IMR-90 (cell line): ENCODE measurements at regions not wholly inside any gene's neighbourhood (a gene's known extent, or its start where the extent isn't known, plus 50 kb on each side); places are given as distances from the start of the nearest gene placed in this dataset.
A peak's percentile ranks its signal among the peaks of the same experiment; 100 is the strongest.

Experiments
- ATAC-seq: fragments of 200-7000 bp; cut with Tn5 transposase; 2 replicates; pipeline ENCODE4 v1.9.1; 2020; ENCODE audit warnings: low read depth, mild to moderate bottlenecking, moderate library complexity
- BruUV-seq: library from RNA; stranded (reverse); fragments of 400-500 nt; replicated peaks from 2 replicates; lab custom pipeline; 2021; lab: Mats Ljungman, UMichigan
- CTCF ChIA-PET: fragments of 300-600 bp; formaldehyde crosslinking; extraction: SDS; loops from one replicate; lab custom pipeline; 2021; ENCODE audit warnings: antibody characterized with exemption; lab: Yijun Ruan, JAX
- POLR2A ChIA-PET: fragments of 300-600 bp; sonication (Branson Sonifier 250); formaldehyde crosslinking; loops from one replicate; lab custom pipeline; 2022; ENCODE audit warnings: antibody characterized with exemption; ENCODE audit not compliant: unreplicated experiment; lab: Charles Lee
- DNase-seq: peaks from one replicate; pipeline ENCODE4 v3.0.0; 2013
- H2AFZ ChIP-seq: replicated peaks from 2 replicates; pipeline ENCODE3; 2013; ENCODE audit warnings: low read length, mild to moderate bottlenecking; ENCODE audit not compliant: poor library complexity
- H2AK5ac ChIP-seq: 2 replicates; pipeline ENCODE4 v1.6.1; 2013; ENCODE audit warnings: low read depth, low read length, inconsistent platforms
- H2AK9ac ChIP-seq: replicated peaks from 2 replicates; pipeline ENCODE3; 2013; ENCODE audit warnings: mild to moderate bottlenecking, low read depth, low read length, moderate library complexity; ENCODE audit not compliant: poor library complexity
- H2BK120ac ChIP-seq: 2 replicates; pipeline ENCODE4 v1.6.1; 2013; ENCODE audit warnings: low read depth, low read length, inconsistent platforms
- H2BK15ac ChIP-seq: 3 replicates; pipeline ENCODE4 v1.6.1; 2013; ENCODE audit warnings: low read depth, low read length, inconsistent platforms
- H2BK20ac ChIP-seq: 2 replicates; pipeline ENCODE4 v1.6.1; 2013; ENCODE audit warnings: low read depth, mild to moderate bottlenecking, inconsistent platforms, low read length, moderate library complexity
- H2BK5ac ChIP-seq: 2 replicates; pipeline ENCODE4 v1.6.1; 2013; ENCODE audit warnings: mild to moderate bottlenecking, low read depth, low read length, inconsistent platforms; ENCODE audit not compliant: poor library complexity, severe bottlenecking
- H3K14ac ChIP-seq: replicated peaks from 2 replicates; pipeline ENCODE4 v1.6.1; 2013; ENCODE audit warnings: low read depth, low read length, inconsistent platforms
- H3K18ac ChIP-seq: 2 replicates; pipeline ENCODE4 v1.6.1; 2013; ENCODE audit warnings: low read depth, low read length, control low read depth
- H3K23ac ChIP-seq: 2 replicates; pipeline ENCODE4 v1.6.1; 2013; ENCODE audit warnings: low read depth, low read length, inconsistent platforms
- H3K27ac ChIP-seq: 2 replicates; pipeline ENCODE4 v1.5.1; 2013; ENCODE audit warnings: mild to moderate bottlenecking, control low read depth, low read length; ENCODE audit not compliant: insufficient read depth
- H3K27me3 ChIP-seq: 2 replicates; pipeline ENCODE4 v1.6.1; 2013; ENCODE audit warnings: low read length; ENCODE audit not compliant: control insufficient read depth, insufficient read depth
- H3K36me3 ChIP-seq: 2 replicates; pipeline ENCODE4 v1.6.1; 2013; ENCODE audit warnings: low read length, mixed read lengths; ENCODE audit not compliant: control insufficient read depth, insufficient read depth
- H3K4ac ChIP-seq: 2 replicates; pipeline ENCODE4 v1.6.1; 2013; ENCODE audit warnings: low read depth, low read length, inconsistent platforms
- H3K4me1 ChIP-seq: 2 replicates; pipeline ENCODE4 v1.6.1; 2013; ENCODE audit warnings: low read length, mixed read lengths; ENCODE audit not compliant: control insufficient read depth, insufficient read depth
- H3K4me2 ChIP-seq: 2 replicates; pipeline ENCODE4 v1.6.1; 2013; ENCODE audit warnings: low read depth, mild to moderate bottlenecking, control low read depth, low read length, moderate library complexity
- H3K4me3 ChIP-seq: 2 replicates; pipeline ENCODE4 v1.5.1; 2013; ENCODE audit warnings: low read depth, mild to moderate bottlenecking, control low read depth, low read length, moderate library complexity; ENCODE audit not compliant: insufficient read depth
- H3K56ac ChIP-seq: 2 replicates; pipeline ENCODE4 v1.6.1; 2013; ENCODE audit warnings: low read length, inconsistent platforms; ENCODE audit not compliant: insufficient read depth; ENCODE audit errors: extremely low read depth
- H3K79me1 ChIP-seq, 2 experiments: 2 replicates each; pipeline ENCODE4 v1.6.1; 2013; ENCODE audit warnings: low read length in 2 of 2, inconsistent platforms in 1 of 2, low read depth in 1 of 2
- H3K9ac ChIP-seq: 2 replicates; pipeline ENCODE4 v1.6.1; 2013; ENCODE audit warnings: low read depth, low read length, control low read depth
- H3K9me1 ChIP-seq: 2 replicates; pipeline ENCODE4 v1.6.1; 2013; ENCODE audit warnings: low read length, inconsistent platforms; ENCODE audit not compliant: insufficient read depth
- H3K9me3 ChIP-seq: 2 replicates; pipeline ENCODE4 v1.6.1; 2013; ENCODE audit warnings: low read length; ENCODE audit not compliant: control insufficient read depth, insufficient read depth
- H4K20me1 ChIP-seq: 2 replicates; pipeline ENCODE4 v1.6.1; 2013; ENCODE audit warnings: low read length, inconsistent platforms; ENCODE audit not compliant: insufficient read depth
- H4K5ac ChIP-seq: 2 replicates; pipeline ENCODE4 v1.6.1; 2013; ENCODE audit warnings: mild to moderate bottlenecking, low read depth, low read length, control low read depth
- H4K8ac ChIP-seq, 2 experiments: 2 replicates each; pipeline ENCODE4 v1.6.1; 2013; ENCODE audit warnings: low read depth in 2 of 2, low read length in 2 of 2, control low read depth in 1 of 2, inconsistent platforms in 1 of 2
- H4K91ac ChIP-seq: 2 replicates; pipeline ENCODE4 v1.6.1; 2013; ENCODE audit warnings: low read depth, low read length, inconsistent platforms; ENCODE audit not compliant: insufficient read depth
- CEBPB ChIP-seq: IDR thresholded peaks from 2 replicates; pipeline ENCODE4 v1.6.1; 2012; ENCODE audit warnings: low read depth, low read length, improper control_type of control experiment
- FOS ChIP-seq: fragments of 150-350 bp; IDR thresholded peaks from 2 replicates; pipeline ENCODE4 v1.6.1; 2016; ENCODE audit warnings: low read depth, low read length
- RAD21 ChIP-seq: IDR thresholded peaks from 2 replicates; pipeline ENCODE4 v1.6.1; 2012; ENCODE audit warnings: low read length, improper control_type of control experiment
- SMC3 ChIP-seq: fragments of 150-350 bp; IDR thresholded peaks from 2 replicates; pipeline ENCODE4 v1.6.1; 2016; ENCODE audit warnings: low read depth, mild to moderate bottlenecking, antibody characterized with exemption, low read length, moderate library complexity
- WGBS, 2 experiments: methylation state at CpG; one replicate each; pipeline versions ENCODE4 v1.1.5 to v1.1.7; 2013; ENCODE audit warnings: missing lambda C conversion rate in 2 of 2; ENCODE audit not compliant: insufficient read length in 1 of 2; ENCODE audit errors: extremely low coverage in 2 of 2; 5-methylcytosine and 5-hydroxymethylcytosine counted together
- dilution Hi-C: fragments of 300-500 bp; cut with HindIII; formaldehyde crosslinking; loops from one replicate; pipeline ENCODE4 v1.14.3; 2018; ENCODE audit warnings: low sequenced_read_pairs; ENCODE audit not compliant: unreplicated experiment
- in situ Hi-C: fragments of 300-500 bp; cut with MboI; formaldehyde crosslinking; loops from 3 replicates; pipeline ENCODE4 v1.14.3; 2019; ENCODE audit warnings: low sequenced_read_pairs, inconsistent platforms, mixed read lengths
- intact Hi-C: fragments of 100-400 bp; cut with micrococcal nuclease; formaldehyde crosslinking; loops from 2 replicates; pipeline ENCODE4 v1.10.0; 2022

DNA sequence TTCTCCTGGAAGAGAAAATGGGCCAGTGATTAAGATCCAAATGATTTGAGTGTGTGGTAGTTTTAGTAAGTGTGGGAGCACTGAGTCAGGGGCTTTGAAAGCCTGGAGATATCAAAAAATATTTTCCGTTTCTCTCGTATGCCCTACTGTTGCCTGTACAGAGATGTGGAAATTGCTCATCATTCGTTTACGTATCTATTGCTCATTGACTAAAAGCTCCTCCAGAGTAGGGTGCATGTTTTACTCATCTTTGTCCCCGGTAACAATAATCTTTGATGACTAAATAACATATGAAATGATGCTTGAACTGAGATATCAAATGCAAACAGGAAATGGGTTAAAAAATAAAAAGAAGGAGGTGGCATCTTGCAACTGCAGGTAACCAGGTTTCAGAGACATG lies 114.2 kb upstream of the FST start:
- Histone ChIP-seq H2AK9ac (no peak overlapping the region), H3K4me3 (no peak overlapping the region), H3K9ac (no peak overlapping the region), H2BK15ac (peak overlapping the region; percentile 55), H3K23ac (peak overlapping the region; percentile 51; the same call in 1 of the 2 replicates), H3K4me1 (peaks cover 9% of the 10 kb centered on the region), H2AK5ac (peak overlapping the region; percentile 48), H2AFZ (no peak overlapping the region), H4K91ac (peak overlapping the region; percentile 69), H3K36me3 (no peaks in the 10 kb centered on the region), H4K5ac (peak overlapping the region; percentile 61; the same call in 1 of the 2 replicates), H3K18ac (peak overlapping the region; percentile 76; the same call in 1 of the 2 replicates), H3K9me1 (peaks cover 10% of the 10 kb centered on the region; the same call in 1 of the 2 replicates), H3K79me1 (no peaks in the 10 kb centered on the region; a peak in 2 of 4 replicates), H3K56ac (no peak overlapping the region; the same call in 1 of the 2 replicates), H2BK20ac (peak overlapping the region; percentile 95), H3K27ac (peak overlapping the region; percentile 42; the same call in 1 of the 2 replicates), H2BK5ac (peak overlapping the region; percentile 82), H2BK120ac (peak overlapping the region; percentile 90), H3K14ac (peak overlapping the region; percentile 74), H3K4me2 (no peak overlapping the region), H4K20me1 (no peaks in the 10 kb centered on the region), H3K4ac (peak overlapping the region; percentile 85), H3K9me3 (no peaks in the 10 kb centered on the region), H3K27me3 (no peaks in the 10 kb centered on the region), H4K8ac (peak overlapping the region; percentile 75 to 77; a peak in 3 of 4 replicates)
- CTCF ChIA-PET = interaction anchor here (0.6 to 0.9 kb wide), 2 partner anchors 212 to 417 kb away, joined by 3 read pairs; no protein-coding TSS in a partner anchor
- BruUV-seq = no TSS peak
- POLR2A ChIA-PET = interaction anchor here (0.7 kb wide), 1 partner anchor 105 kb away, joined by 6 read pairs; no protein-coding TSS in a partner anchor
- peak; percentile 86 for DNase-seq
- no peak for TF ChIP-seq SMC3
- TF ChIP-seq RAD21 = no peak
- peak; percentile 68; the same call in 1 of the 2 replicates for TF ChIP-seq CEBPB
- TF ChIP-seq FOS = peak; percentile 55; the same call in 1 of the 2 replicates
- ATAC-seq = no peak
- dilution Hi-C loops (no loop called here), intact Hi-C loops (loop anchor here (10.0 kb wide), 1 partner anchor 191 kb away; no protein-coding TSS in a partner anchor), in situ Hi-C loops (no loop called here)
- WGBS, 2 experiments = 0% methylated on average over 1 of the region's 5 CpGs; no CpG with 5 or more reads in 1 of the 2 experiments
